GM19238 (cell line): ENCODE measurements at regions not wholly inside any gene's neighbourhood (a gene's known extent, or its start where the extent isn't known, plus 50 kb on each side); places are given as distances from the start of the nearest gene placed in this dataset.

Experiments used
- DNase-seq: peaks from one replicate; pipeline ENCODE4 v3.0.0; 2011; ENCODE audit warnings: low spot score; ENCODE audit not compliant: insufficient read length

GRCh38 chr5:74131250-74131649 is 505.3 kb downstream of the ARHGEF28 start:
- no peak for DNase-seq

GRCh38 chr5:74130155-74130897 is 504.3 kb downstream of the ARHGEF28 start:
- DNase-seq, result no peak

- DNase-seq, result no peak
Observed at GRCh38 chr5:74127381-74128320, 501.7 kb downstream of the ARHGEF28 start.

- no peak for DNase-seq
Observed at GRCh38 chr5:74126294-74126693, 500.3 kb downstream of the ARHGEF28 start.

DNA sequence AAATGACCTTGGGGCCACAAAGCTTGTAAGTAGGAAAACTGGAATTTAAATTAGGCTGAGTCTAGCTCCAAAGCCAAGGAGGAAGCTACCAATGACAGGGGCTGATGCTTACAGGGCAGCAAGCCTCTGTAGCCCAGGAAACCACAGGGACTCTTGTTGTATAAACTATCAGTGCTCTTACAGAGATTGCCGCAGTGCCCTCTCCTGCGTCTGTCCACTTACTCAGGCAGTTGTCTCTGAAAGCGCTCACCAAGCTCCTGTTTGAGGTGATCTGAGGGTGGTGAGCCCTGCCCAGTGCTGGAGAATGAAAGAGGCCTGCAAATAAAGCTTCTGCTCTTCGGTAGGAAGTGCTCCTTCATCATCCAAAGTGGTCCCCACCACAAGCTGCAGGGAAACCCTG is 498.8 kb downstream of the ARHGEF28 start:
- no peak for DNase-seq

DNA sequence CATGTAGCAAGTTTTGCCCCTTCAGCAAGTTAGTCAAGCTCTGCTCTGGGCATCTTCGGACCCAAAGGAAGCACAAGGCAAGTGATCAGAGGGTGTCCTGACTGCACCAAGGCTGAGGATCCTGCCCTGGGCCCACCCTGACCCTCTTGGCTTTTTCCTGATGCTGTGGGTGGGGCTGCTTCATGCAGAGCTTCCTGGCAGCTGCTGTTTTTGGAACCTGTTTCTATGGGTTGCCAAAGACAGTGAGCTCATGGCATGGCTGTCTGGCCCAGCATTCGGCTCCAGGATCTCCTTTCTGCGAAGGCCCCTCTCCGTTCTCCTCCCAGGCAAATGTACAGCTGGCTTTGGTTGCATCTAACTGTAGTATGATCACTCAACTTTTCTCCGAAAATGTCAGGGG is 497.9 kb downstream of the ARHGEF28 start:
- DNase-seq, result no peak

GRCh38 chr5:74122979-74123590 is 497.1 kb downstream of the ARHGEF28 start:
- no peak for DNase-seq

GRCh38 chr5:74122175-74122574 is 496.2 kb downstream of the ARHGEF28 start:
- no peak for DNase-seq

DNA sequence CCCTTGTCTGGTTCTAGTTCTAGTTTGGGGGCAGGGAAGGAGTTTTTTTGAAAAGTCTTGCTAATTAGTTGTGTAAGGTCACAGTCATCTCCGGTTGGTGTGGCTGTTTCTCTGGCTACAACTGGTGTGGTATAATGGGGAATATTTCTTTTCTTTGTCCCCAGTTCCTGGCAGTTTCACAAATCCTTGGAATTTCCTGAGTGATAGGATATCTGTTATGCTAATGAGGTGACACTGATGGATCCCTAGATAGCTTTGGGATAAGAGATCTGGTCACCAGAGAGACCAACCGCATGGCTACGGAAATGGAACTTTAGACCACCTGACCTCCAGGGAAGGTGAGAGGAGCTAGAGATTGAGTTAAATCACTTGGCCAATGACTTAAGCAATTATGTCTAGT is 494.6 kb downstream of the ARHGEF28 start:
- no peak for DNase-seq

- no peak for DNase-seq
Observed at GRCh38 chr5:74118071-74118470, 492.1 kb downstream of the ARHGEF28 start.

- no peak for DNase-seq
Observed at GRCh38 chr5:74116984-74117383, 491.0 kb downstream of the ARHGEF28 start.

DNA sequence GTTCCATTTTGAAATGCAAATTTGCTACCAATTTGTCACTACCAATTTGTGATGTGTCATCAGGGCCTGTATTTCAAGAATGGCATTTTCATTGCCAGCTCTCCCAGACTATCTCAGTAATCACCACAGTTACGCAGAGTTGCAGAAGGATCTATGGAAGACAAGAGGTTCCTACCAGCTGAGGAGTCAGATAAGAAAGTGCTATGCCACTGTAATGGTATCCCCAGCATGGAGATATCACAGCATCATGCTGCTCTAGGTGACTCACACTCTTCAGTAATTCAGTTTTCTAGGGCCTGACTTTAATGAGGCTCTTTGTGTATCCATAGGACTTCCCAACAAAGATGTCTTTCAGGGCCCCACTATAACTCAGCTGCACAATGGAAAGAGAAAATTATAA is 490.3 kb downstream of the ARHGEF28 start:
- DNase-seq, result no peak

DNA sequence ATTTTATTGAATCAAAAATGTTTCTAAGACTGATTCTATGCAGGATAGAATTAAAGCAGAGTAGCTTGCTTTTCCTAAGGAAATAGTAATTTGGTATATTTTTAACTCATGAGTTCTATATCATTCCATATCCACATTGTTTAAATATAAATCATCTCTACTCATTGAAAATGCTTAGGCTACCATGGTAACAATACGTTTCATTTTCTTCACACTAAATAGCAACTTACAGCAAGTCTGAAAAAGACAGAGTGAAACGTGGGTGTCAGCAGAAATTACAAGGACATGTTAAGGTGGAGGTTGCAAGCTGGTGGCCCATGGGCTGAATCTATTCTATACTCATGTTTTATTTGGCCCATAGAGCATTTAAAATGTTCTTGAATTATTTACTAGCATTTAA is 487.9 kb downstream of the ARHGEF28 start:
- DNase-seq, result no peak

DNA sequence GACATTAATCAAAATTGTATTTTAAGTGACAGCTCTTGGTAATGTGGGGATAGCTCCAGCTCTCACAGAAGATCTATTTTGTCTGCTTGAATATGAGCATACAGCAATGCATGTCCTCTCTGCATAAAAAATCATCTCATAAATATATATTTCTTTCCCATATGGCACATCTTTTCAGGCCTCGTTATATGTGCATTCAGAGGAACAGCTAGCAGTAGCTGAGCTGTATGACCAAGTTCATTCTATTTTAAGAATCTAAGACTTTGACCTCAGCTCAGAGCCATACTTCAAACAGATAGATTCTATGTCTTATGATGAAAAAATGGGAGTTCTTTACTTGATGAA is 487.2 kb downstream of the ARHGEF28 start:
- no peak for DNase-seq

- DNase-seq, result no peak
Observed at GRCh38 chr5:74112372-74113195, 486.6 kb downstream of the ARHGEF28 start.

GRCh38 chr5:74111764-74112163 is 485.8 kb downstream of the ARHGEF28 start:
- no peak for DNase-seq

DNA sequence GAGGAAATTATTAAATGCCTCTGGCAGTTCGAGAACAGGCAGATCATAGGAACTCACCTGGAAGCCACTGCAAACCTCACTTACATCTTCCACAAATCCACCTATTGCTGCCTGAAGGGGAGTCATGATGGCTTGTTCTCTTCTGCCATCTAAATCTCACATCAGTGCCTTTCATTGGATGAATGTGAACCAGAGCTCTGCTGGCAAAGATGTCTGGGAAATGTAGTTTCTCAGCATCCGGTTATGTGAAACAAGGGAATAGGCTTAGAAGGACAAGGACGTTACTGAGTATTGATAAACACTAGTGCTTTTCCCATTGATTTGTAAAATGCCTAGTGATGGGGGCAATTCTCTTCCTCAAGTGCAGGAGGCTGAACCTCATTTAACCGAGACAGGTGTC is 483.3 kb downstream of the ARHGEF28 start:
- no peak for DNase-seq

DNA sequence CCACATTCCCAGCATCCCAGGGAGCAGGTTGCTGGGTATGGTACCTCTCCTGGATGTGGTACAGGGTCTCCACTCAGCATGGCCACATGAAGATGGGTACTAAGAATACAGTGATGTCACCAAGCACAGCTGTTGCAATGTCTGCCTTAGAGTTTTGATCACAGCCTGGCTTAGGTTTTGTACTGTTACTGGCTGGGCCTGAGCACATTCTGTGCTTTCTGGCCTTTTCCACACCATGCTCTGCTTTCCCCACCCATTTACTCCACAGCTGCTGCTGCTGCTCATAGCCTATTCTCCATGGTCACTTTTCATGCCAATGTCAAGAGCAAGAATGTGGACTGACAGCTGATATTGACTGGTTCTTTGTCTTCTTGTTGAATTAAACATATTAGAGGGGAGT is 481.9 kb downstream of the ARHGEF28 start:
- DNase-seq, result no peak

DNA sequence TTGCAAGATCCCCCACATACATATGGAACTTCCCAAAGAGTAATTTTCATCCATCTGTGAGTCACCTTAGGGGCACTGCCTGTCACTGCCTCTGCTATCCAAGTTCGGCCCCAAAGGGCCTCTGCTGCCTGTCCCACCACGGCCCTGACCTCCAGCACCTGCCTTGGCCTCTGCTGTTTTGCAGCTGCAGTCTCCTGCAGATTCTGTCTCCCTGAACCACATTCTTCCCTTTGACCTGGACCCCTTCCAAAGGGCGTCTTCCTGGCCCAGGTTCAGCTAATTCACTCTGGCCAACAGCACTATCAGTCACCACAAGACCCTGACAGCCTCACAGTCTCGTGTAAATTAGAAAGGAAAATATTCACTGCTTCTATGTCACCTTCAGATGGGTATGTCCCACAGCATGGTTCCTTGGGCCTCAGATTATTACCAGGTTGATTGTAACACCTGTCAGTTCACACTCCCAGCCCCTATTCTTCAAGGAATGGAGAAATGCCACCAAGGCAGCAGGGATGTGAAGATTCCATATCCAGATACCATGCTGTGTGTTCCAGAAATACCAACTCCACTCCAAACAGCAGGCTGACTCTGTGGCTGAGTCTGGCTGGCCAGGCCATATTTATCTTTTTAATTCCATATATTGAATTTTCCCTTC is 479.3 kb downstream of the ARHGEF28 start:
- no peak for DNase-seq

- DNase-seq, result no peak
Observed at GRCh38 chr5:74103131-74104023, 477.4 kb downstream of the ARHGEF28 start.
